Osteoblast (primary cell): ENCODE measurements at regions not wholly inside any gene's neighbourhood (a gene's known extent, or its start where the extent isn't known, plus 50 kb on each side); places are given as distances from the start of the nearest gene placed in this dataset.

Experiments used
- DNase-seq: peaks from one replicate; pipeline ENCODE4 v3.0.0; 2011; ENCODE audit warnings: low spot score, mixed read lengths; ENCODE audit not compliant: insufficient read length; ENCODE audit errors: missing footprints
- H2AFZ ChIP-seq: 2 replicates; pipeline ENCODE4 v1.6.0; 2011; ENCODE audit warnings: mild to moderate bottlenecking, low read length
- H3K27ac ChIP-seq: 2 replicates; pipeline ENCODE4 v1.5.1; 2011; ENCODE audit warnings: mild to moderate bottlenecking, low read depth, low read length, moderate library complexity
- H3K27me3 ChIP-seq: 2 replicates; pipeline ENCODE4 v1.6.0; 2012; ENCODE audit warnings: mild to moderate bottlenecking, control low read depth, inconsistent platforms, low read length, moderate library complexity; ENCODE audit not compliant: insufficient read depth
- H3K36me3 ChIP-seq: 2 replicates; pipeline ENCODE4 v1.5.1; 2011; ENCODE audit warnings: mild to moderate bottlenecking, low read length, control low read depth, moderate library complexity; ENCODE audit not compliant: insufficient read depth
- H3K4me1 ChIP-seq: 2 replicates; pipeline ENCODE4 v1.5.1; 2011; ENCODE audit warnings: mild to moderate bottlenecking, low read length, control low read depth, moderate library complexity; ENCODE audit not compliant: insufficient read depth
- H3K4me2 ChIP-seq: 2 replicates; pipeline ENCODE4 v1.6.0; 2011; ENCODE audit warnings: mild to moderate bottlenecking, low read length; ENCODE audit not compliant: insufficient read depth
- H3K4me3 ChIP-seq: fragments of 200-600 bp; sonication (generic); 3 replicates; pipeline ENCODE4 v1.5.1; 2012; ENCODE audit warnings: mild to moderate bottlenecking, low read length, inconsistent platforms; ENCODE audit not compliant: insufficient read depth
- H3K79me2 ChIP-seq: 2 replicates; pipeline ENCODE4 v1.6.0; 2012; ENCODE audit warnings: mild to moderate bottlenecking, low read length, control low read depth, inconsistent platforms; ENCODE audit not compliant: insufficient read depth
- H3K9me3 ChIP-seq: 2 replicates; pipeline ENCODE4 v1.5.1; 2011; ENCODE audit warnings: low read depth, low read length, control low read depth
- H4K20me1 ChIP-seq: 2 replicates; pipeline ENCODE4 v1.6.0; 2012; ENCODE audit warnings: mild to moderate bottlenecking, low read length, control low read depth; ENCODE audit not compliant: insufficient read depth
- TF ChIP-seq, protein P1 (sequence below): IDR thresholded peaks from 2 replicates; pipeline ENCODE4 v1.5.1; 2011; ENCODE audit warnings: mild to moderate bottlenecking, low read depth, low read length, moderate library complexity; ENCODE audit errors: extremely low read depth

DNA sequence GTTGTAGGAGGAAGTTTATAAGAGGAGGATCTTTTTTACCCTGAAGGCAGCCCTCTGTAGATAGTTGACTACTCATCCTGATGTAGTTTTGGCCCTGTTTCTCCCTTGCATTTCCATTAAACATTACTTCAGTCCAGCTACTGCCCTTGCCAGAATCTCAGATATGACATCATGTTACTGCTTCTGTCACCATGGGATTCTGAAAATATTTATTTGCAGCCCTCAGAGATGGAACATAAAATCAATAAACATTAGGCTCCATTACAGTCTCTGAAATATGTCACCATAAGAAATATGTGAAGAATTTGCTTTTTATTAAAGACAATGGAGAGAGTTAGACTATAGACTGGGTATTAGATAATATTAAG lies 68.7 kb upstream of the STK39 start:
- Histone ChIP-seq H3K4me2 (no peak overlapping the region), H3K9me3 (no peaks in the 10 kb centered on the region), H3K4me3 (no peak overlapping the region), H3K27ac (no peak overlapping the region), H3K27me3 (peaks cover 1% of the 10 kb centered on the region), H3K36me3 (no peaks in the 10 kb centered on the region), H3K4me1 (peaks cover 4% of the 10 kb centered on the region), H4K20me1 (no peaks in the 10 kb centered on the region), H2AFZ (no peak overlapping the region), H3K79me2 (no peaks in the 10 kb centered on the region)
- TF ChIP-seq, protein P1, sequence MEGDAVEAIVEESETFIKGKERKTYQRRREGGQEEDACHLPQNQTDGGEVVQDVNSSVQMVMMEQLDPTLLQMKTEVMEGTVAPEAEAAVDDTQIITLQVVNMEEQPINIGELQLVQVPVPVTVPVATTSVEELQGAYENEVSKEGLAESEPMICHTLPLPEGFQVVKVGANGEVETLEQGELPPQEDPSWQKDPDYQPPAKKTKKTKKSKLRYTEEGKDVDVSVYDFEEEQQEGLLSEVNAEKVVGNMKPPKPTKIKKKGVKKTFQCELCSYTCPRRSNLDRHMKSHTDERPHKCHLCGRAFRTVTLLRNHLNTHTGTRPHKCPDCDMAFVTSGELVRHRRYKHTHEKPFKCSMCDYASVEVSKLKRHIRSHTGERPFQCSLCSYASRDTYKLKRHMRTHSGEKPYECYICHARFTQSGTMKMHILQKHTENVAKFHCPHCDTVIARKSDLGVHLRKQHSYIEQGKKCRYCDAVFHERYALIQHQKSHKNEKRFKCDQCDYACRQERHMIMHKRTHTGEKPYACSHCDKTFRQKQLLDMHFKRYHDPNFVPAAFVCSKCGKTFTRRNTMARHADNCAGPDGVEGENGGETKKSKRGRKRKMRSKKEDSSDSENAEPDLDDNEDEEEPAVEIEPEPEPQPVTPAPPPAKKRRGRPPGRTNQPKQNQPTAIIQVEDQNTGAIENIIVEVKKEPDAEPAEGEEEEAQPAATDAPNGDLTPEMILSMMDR: no peak
- DNase-seq: no peak

DNA sequence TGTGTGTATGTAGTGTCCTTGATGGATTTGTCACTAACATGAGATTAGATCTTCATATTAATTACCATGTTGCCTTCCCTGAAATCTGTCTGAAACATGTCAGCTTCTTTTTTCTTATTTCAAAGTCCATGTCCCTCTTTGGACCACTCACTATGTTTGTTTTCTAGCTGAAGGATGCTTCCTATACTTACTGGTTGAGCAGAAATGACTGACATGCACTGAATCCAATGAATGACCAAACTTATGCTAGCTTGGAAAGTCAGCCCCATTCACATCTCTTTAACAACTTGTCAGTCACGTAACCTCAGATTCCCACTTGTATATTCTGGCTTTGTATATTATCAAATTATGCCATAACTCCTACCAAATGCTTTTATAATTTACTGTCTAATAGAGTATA lies 69.9 kb upstream of the STK39 start:
- H3K4me1 ChIP-seq: peaks cover 4% of the 10 kb centered on the region
- H3K4me2 ChIP-seq: no peak overlapping the region
- no peaks in the 10 kb centered on the region for H4K20me1 ChIP-seq
- TF ChIP-seq, protein P1: no peak
- no peak overlapping the region for H2AFZ ChIP-seq
- no peak for DNase-seq
- H3K27me3 ChIP-seq: peaks cover 12% of the 10 kb centered on the region
- no peak overlapping the region for H3K4me3 ChIP-seq
- no peak overlapping the region for H3K27ac ChIP-seq
- no peaks in the 10 kb centered on the region for H3K79me2 ChIP-seq
- H3K36me3 ChIP-seq: no peaks in the 10 kb centered on the region
- no peaks in the 10 kb centered on the region for H3K9me3 ChIP-seq

DNA sequence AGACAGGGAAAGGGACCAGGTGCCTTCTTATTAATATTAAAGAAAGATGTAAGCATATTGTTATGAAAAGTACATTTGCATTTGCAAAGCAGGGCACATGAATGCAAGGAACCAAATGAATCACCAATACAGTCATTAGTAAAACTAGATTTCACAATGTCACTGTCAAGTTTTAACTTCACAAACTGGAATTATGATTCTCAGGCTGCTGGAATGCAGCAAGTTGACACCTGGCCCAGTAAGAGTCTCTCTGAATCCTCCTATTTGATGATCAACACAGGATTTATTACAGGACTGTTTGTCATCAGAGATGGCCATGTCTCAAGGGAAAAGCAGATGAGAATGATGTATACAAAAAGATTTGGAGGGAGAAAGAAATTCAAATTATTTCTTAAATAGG lies 72.9 kb upstream of the STK39 start:
- DNase-seq: no peak
- H3K27me3 ChIP-seq: peaks cover 20% of the 10 kb centered on the region
- no peak overlapping the region for H3K4me3 ChIP-seq
- no peaks in the 10 kb centered on the region for H3K4me1 ChIP-seq
- H2AFZ ChIP-seq: no peak overlapping the region
- no peaks in the 10 kb centered on the region for H3K79me2 ChIP-seq
- TF ChIP-seq, protein P1: no peak
- H4K20me1 ChIP-seq: no peaks in the 10 kb centered on the region
- H3K9me3 ChIP-seq: no peaks in the 10 kb centered on the region
- H3K4me2 ChIP-seq: no peak overlapping the region
- H3K36me3 ChIP-seq: no peaks in the 10 kb centered on the region
- no peak overlapping the region for H3K27ac ChIP-seq

DNA sequence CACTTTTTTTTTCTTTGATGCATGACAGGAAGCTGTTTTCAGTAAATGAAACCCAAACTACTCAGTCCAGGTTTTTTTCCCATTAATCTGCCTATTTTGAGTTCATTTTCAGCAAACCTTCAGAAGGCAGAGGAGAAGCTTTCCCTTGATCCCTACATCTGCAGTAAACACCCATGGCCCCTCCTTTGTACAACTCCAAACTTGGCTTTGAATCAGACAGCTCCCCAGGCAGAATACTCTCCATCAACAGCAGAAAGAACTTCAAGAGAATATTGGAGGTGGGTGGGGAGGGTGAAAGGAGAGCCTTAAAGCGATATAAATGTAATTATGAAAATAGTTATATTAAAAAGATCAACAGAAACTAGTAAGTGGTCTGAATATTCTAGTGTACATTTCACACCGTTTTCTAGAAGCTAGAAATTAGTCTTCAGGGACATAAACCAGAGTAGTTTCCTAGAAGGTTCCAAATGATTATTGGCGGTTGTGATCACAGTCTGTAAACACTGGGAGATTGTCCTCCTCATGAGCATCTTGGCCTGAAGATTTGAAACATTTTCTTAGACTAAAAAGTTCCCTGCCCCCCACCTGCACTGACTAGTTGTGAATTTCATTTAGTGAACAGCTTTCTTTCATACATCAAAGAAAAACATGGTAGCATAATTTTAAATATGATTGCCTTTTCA lies 75.1 kb upstream of the STK39 start:
- no peak overlapping the region for H2AFZ ChIP-seq

More for the DNA sequence above, 75.1 kb upstream of the STK39 start:
- no peaks in the 10 kb centered on the region for H3K4me1 ChIP-seq
- no peaks in the 10 kb centered on the region for H3K9me3 ChIP-seq
- no peak overlapping the region for H3K4me2 ChIP-seq
- no peaks in the 10 kb centered on the region for H3K36me3 ChIP-seq
- H3K27ac ChIP-seq: no peak overlapping the region
- H3K4me3 ChIP-seq: no peak overlapping the region
- TF ChIP-seq, protein P1: no peak
- H3K27me3 ChIP-seq: peaks cover 21% of the 10 kb centered on the region
- DNase-seq: no peak
- no peaks in the 10 kb centered on the region for H4K20me1 ChIP-seq
- no peaks in the 10 kb centered on the region for H3K79me2 ChIP-seq
